Caco-2 (cell line): ENCODE measurements at regions not wholly inside any gene's neighbourhood (a gene's known extent, or its start where the extent isn't known, plus 50 kb on each side); places are given as distances from the start of the nearest gene placed in this dataset.

Source experiments
- BruUV-seq: library from RNA; stranded (reverse); fragments of 400-500 nt; replicated peaks from 2 replicates; lab custom pipeline; 2021; lab: Mats Ljungman, UMichigan
- CTCF ChIA-PET: fragments of 300-600 bp; sonication (Branson Sonifier 250); formaldehyde crosslinking; loops from one replicate; lab custom pipeline; 2022; ENCODE audit warnings: antibody characterized with exemption; lab: Charles Lee
- POLR2A ChIA-PET: fragments of 300-600 bp; sonication (Branson Sonifier 250); formaldehyde crosslinking; loops from one replicate; lab custom pipeline; 2022; ENCODE audit warnings: antibody characterized with exemption; lab: Charles Lee
- DNase-seq, 2 experiments: peaks; one replicate each; pipeline versions ENCODE4 v3.0.0 to v3.0.0-alpha.2; 2020 to 2022
- H3K27me3 ChIP-seq: replicated peaks from 2 replicates; pipeline ENCODE4 v1.6.0; 2011; ENCODE audit warnings: low read length; ENCODE audit not compliant: control insufficient read depth, insufficient read depth
- H3K36me3 ChIP-seq: 2 replicates; pipeline ENCODE4 v1.5.1; 2011; ENCODE audit warnings: low read length; ENCODE audit not compliant: control insufficient read depth, insufficient read depth
- H3K4me1 ChIP-seq: fragments of 250-450 bp; sonication (Bioruptor Pico); 2 replicates; pipeline ENCODE4 v1.5.1; 2020; ENCODE audit warnings: mild to moderate bottlenecking
- H3K4me3 ChIP-seq: 2 replicates; pipeline ENCODE4 v1.5.1; 2011; ENCODE audit warnings: low read depth, mild to moderate bottlenecking, control low read depth, low read length
- H3K9me3 ChIP-seq: fragments of 250-450 bp; sonication (Bioruptor Pico); 2 replicates; pipeline ENCODE4 v1.5.1; 2020; ENCODE audit warnings: mild to moderate bottlenecking, moderate library complexity
- H3K27ac Mint-ChIP-seq: one replicate; pipeline ENCODE4 v1.8.0; 2022; ENCODE audit warnings: mixed read lengths; ENCODE audit not compliant: unreplicated experiment
- H3K27me3 Mint-ChIP-seq: one replicate; pipeline ENCODE4 v1.8.0; 2022; ENCODE audit warnings: mixed read lengths; ENCODE audit not compliant: insufficient read depth, unreplicated experiment
- H3K36me3 Mint-ChIP-seq: one replicate; pipeline ENCODE4 v1.8.0; 2022; ENCODE audit warnings: mild to moderate bottlenecking, mixed read lengths; ENCODE audit not compliant: insufficient read depth, unreplicated experiment
- H3K4me1 Mint-ChIP-seq: one replicate; pipeline ENCODE4 v1.8.0; 2022; ENCODE audit warnings: low read depth, mixed read lengths; ENCODE audit not compliant: unreplicated experiment
- H3K4me3 Mint-ChIP-seq: one replicate; pipeline ENCODE4 v1.8.0; 2022; ENCODE audit warnings: mild to moderate bottlenecking, moderate library complexity, mixed read lengths; ENCODE audit not compliant: unreplicated experiment
- H3K9me3 Mint-ChIP-seq: one replicate; pipeline ENCODE4 v1.8.0; 2022; ENCODE audit warnings: mixed read lengths; ENCODE audit not compliant: unreplicated experiment
- CTCF ChIP-seq, 2 experiments: fragments of 200-600 bp in 1 of 2; IDR thresholded peaks; 1 replicate in 1 of 2; 2 replicates in 1 of 2; pipeline versions ENCODE4 v1.5.1 to v1.8.0; 2011 to 2022; ENCODE audit warnings: antibody characterized with exemption in 1 of 2, control low read depth in 1 of 2, inconsistent platforms in 1 of 2, low read depth in 1 of 2, low read length in 1 of 2, mild to moderate bottlenecking in 1 of 2, moderate library complexity in 1 of 2; ENCODE audit not compliant: insufficient read depth in 1 of 2, severe bottlenecking in 1 of 2, unreplicated experiment in 1 of 2
- intact Hi-C: fragments of 100-400 bp; cut with micrococcal nuclease; formaldehyde crosslinking; loops from one replicate; pipeline ENCODE4 v1.10.0; 2022; ENCODE audit not compliant: unreplicated experiment

- no peak for DNase-seq
- BruUV-seq = no TSS peak
- CTCF ChIA-PET = no interaction called here
- Histone ChIP-seq H3K36me3 (no peaks in the 10 kb centered on the region), H3K4me3 (no peak overlapping the region), H3K4me1 (no peaks in the 10 kb centered on the region), H3K9me3 (no peaks in the 10 kb centered on the region), H3K27me3 (0 out of 2 replicates have a peak, but pooled peaks cover 2% of the 10 kb centered on the region)
- H3K9me3 Mint-ChIP-seq = no peaks in the 10 kb centered on the region
- no peak for TF ChIP-seq CTCF (IDR thresholded peaks at IDR 0.05; ENCODE audit: insufficient read depth in 1 of 2, low read depth in 1 of 2, low read length in 1 of 2, severe bottlenecking in 1 of 2, unreplicated experiment in 1 of 2)
- no peaks in the 10 kb centered on the region for H3K4me1 Mint-ChIP-seq
- peaks cover 26% of the 10 kb centered on the region for H3K27me3 Mint-ChIP-seq
- H3K4me3 Mint-ChIP-seq = no peak overlapping the region
- H3K36me3 Mint-ChIP-seq = no peaks in the 10 kb centered on the region
- intact Hi-C loops = no loop called here
- POLR2A ChIA-PET = no interaction called here
- no peak overlapping the region for H3K27ac Mint-ChIP-seq
These were observed 957.8 kb downstream of the SLC4A3 start for GRCh38 chr2:220585241-220585640.

- TF ChIP-seq CTCF (IDR thresholded peaks at IDR 0.05; ENCODE audit: insufficient read depth in 1 of 2, low read depth in 1 of 2, low read length in 1 of 2, severe bottlenecking in 1 of 2, unreplicated experiment in 1 of 2) = no peak
- ChIA-PET CTCF (no interaction called here), POLR2A (no interaction called here)
- Mint-ChIP-seq H3K27ac (no peak overlapping the region), H3K4me1 (no peaks in the 10 kb centered on the region), H3K27me3 (peaks cover 20% of the 10 kb centered on the region), H3K4me3 (no peak overlapping the region), H3K9me3 (no peaks in the 10 kb centered on the region), H3K36me3 (no peaks in the 10 kb centered on the region)
- DNase-seq = no peak
- H3K27me3 ChIP-seq = 0 out of 2 replicates have a peak, but pooled peaks cover 2% of the 10 kb centered on the region
- no peak overlapping the region for H3K4me3 ChIP-seq
- H3K9me3 ChIP-seq = no peaks in the 10 kb centered on the region
- H3K4me1 ChIP-seq = no peaks in the 10 kb centered on the region
- BruUV-seq = no TSS peak
- intact Hi-C loops = no loop called here
- no peaks in the 10 kb centered on the region for H3K36me3 ChIP-seq
These were observed 959.6 kb downstream of the SLC4A3 start for GRCh38 chr2:220586980-220587530.

- no peak for TF ChIP-seq CTCF (IDR thresholded peaks at IDR 0.05; ENCODE audit: insufficient read depth in 1 of 2, low read depth in 1 of 2, low read length in 1 of 2, severe bottlenecking in 1 of 2, unreplicated experiment in 1 of 2)
- DNase-seq = no peak
- no peaks in the 10 kb centered on the region for H3K4me1 Mint-ChIP-seq
- Histone ChIP-seq H3K4me1 (no peaks in the 10 kb centered on the region), H3K36me3 (no peaks in the 10 kb centered on the region), H3K27me3 (0 out of 2 replicates have a peak, but pooled peaks cover 2% of the 10 kb centered on the region), H3K4me3 (no peak overlapping the region), H3K9me3 (no peaks in the 10 kb centered on the region)
- no peak overlapping the region for H3K27ac Mint-ChIP-seq
- no peak overlapping the region for H3K4me3 Mint-ChIP-seq
- H3K27me3 Mint-ChIP-seq = peaks cover 14% of the 10 kb centered on the region
- CTCF ChIA-PET = no interaction called here
- POLR2A ChIA-PET = no interaction called here
- intact Hi-C loops = no loop called here
- no peaks in the 10 kb centered on the region for H3K9me3 Mint-ChIP-seq
- BruUV-seq = no TSS peak
- no peaks in the 10 kb centered on the region for H3K36me3 Mint-ChIP-seq
These were observed 960.7 kb downstream of the SLC4A3 start for GRCh38 chr2:220588148-220588547.
